ENCODE measurements at regions not wholly inside any gene's neighbourhood (a gene's known extent, or its start where the extent isn't known, plus 50 kb on each side); places are given as distances from the start of the nearest gene placed in this dataset.

- no peak for TF ChIP-seq CTCF (IDR thresholded peaks at IDR 0.05; ENCODE audit: low read depth, low read length)
- Histone ChIP-seq H3K4me1 (no peaks in the 10 kb centered on the region), H3K27me3 (no peaks in the 10 kb centered on the region), H3K9me3 (no peaks in the 10 kb centered on the region), H3K4me3 (ENCODE audit: low read depth, low read length) (no peak overlapping the region), H3K36me3 (no peaks in the 10 kb centered on the region)
- DNase-seq = no peak
These were observed 589.9 kb upstream of the BOD1L1 start for GRCh38 chr4:14217401-14217800.

GRCh38 chr4:14218641-14219040 lies 591.1 kb upstream of the BOD1L1 start:
- DNase-seq = no peak
- TF ChIP-seq CTCF (IDR thresholded peaks at IDR 0.05; ENCODE audit: low read depth, low read length) = no peak
- Histone ChIP-seq H3K9me3 (no peaks in the 10 kb centered on the region), H3K36me3 (no peaks in the 10 kb centered on the region), H3K4me3 (ENCODE audit: low read depth, low read length) (no peak overlapping the region), H3K4me1 (no peaks in the 10 kb centered on the region), H3K27me3 (no peaks in the 10 kb centered on the region)

GRCh38 chr4:14221176-14221575 lies 593.7 kb upstream of the BOD1L1 start:
- DNase-seq = no peak
- Histone ChIP-seq H3K4me3 (ENCODE audit: low read depth, low read length) (no peak overlapping the region), H3K27me3 (no peaks in the 10 kb centered on the region), H3K4me1 (no peaks in the 10 kb centered on the region), H3K36me3 (no peaks in the 10 kb centered on the region), H3K9me3 (no peaks in the 10 kb centered on the region)
- no peak for TF ChIP-seq CTCF (IDR thresholded peaks at IDR 0.05; ENCODE audit: low read depth, low read length)

GRCh38 chr4:14222377-14223029 lies 595.0 kb upstream of the BOD1L1 start:
- no peak overlapping the region for H3K4me3 ChIP-seq (ENCODE audit: low read depth, low read length)
- H3K36me3 ChIP-seq = no peaks in the 10 kb centered on the region
- no peaks in the 10 kb centered on the region for H3K4me1 ChIP-seq
- no peak for TF ChIP-seq CTCF (IDR thresholded peaks at IDR 0.05; ENCODE audit: low read depth, low read length)
- no peaks in the 10 kb centered on the region for H3K27me3 ChIP-seq
- DNase-seq = no peak
- H3K9me3 ChIP-seq = no peaks in the 10 kb centered on the region

- no peak for TF ChIP-seq CTCF (IDR thresholded peaks at IDR 0.05; ENCODE audit: low read depth, low read length)
- Histone ChIP-seq H3K36me3 (no peaks in the 10 kb centered on the region), H3K27me3 (no peaks in the 10 kb centered on the region), H3K9me3 (no peaks in the 10 kb centered on the region), H3K4me1 (no peaks in the 10 kb centered on the region), H3K4me3 (ENCODE audit: low read depth, low read length) (no peak overlapping the region)
- no peak for DNase-seq
These were observed 595.9 kb upstream of the BOD1L1 start for GRCh38 chr4:14223461-14223860.

GRCh38 chr4:14225688-14226207 lies 598.2 kb upstream of the BOD1L1 start:
- no peak for TF ChIP-seq CTCF (IDR thresholded peaks at IDR 0.05; ENCODE audit: low read depth, low read length)
- no peaks in the 10 kb centered on the region for H3K9me3 ChIP-seq
- H3K27me3 ChIP-seq = no peaks in the 10 kb centered on the region
- no peak for DNase-seq
- no peaks in the 10 kb centered on the region for H3K36me3 ChIP-seq
- no peaks in the 10 kb centered on the region for H3K4me1 ChIP-seq
- H3K4me3 ChIP-seq (ENCODE audit: low read depth, low read length) = no peak overlapping the region

All from BE2C (cell line).